ENCODE measurements at regions not wholly inside any gene's neighbourhood (a gene's known extent, or its start where the extent isn't known, plus 50 kb on each side); places are given as distances from the start of the nearest gene placed in this dataset.
"Not testable (repeated sequence)": the region's sequence is repeated elsewhere in the genome, so short reads cannot be mapped to it uniquely, and the experiment has no call there.

- DNase-seq: no peak
Observed at GRCh38 chr22:19643448-19644313, 70.6 kb upstream of the SEPTIN5 start.

- no peak for DNase-seq
Observed at GRCh38 chr22:19644314-19645223, 69.7 kb upstream of the SEPTIN5 start.

- DNase-seq: no peak
Observed at GRCh38 chr22:19645391-19645790, 68.9 kb upstream of the SEPTIN5 start.

- DNase-seq: no peak
Observed at GRCh38 chr22:19645905-19646304, 68.4 kb upstream of the SEPTIN5 start.

GRCh38 chr22:19646383-19646782, 67.9 kb upstream of the SEPTIN5 start:
- DNase-seq: no peak

GRCh38 chr22:19648419-19648929, 65.8 kb upstream of the SEPTIN5 start:
- DNase-seq: no peak

GRCh38 chr22:19652316-19652715, 62.0 kb upstream of the SEPTIN5 start:
- DNase-seq: no peak

- DNase-seq: no peak
Observed at GRCh38 chr22:19654338-19654987, 59.8 kb upstream of the SEPTIN5 start.

- DNase-seq: no peak
Observed at GRCh38 chr22:19655399-19655798, 58.9 kb upstream of the SEPTIN5 start.

- DNase-seq: no peak
Observed at GRCh38 chr22:19656541-19657251, 57.6 kb upstream of the SEPTIN5 start.

GRCh38 chr22:19657252-19658056, 56.8 kb upstream of the SEPTIN5 start:
- DNase-seq: no peak

GRCh38 chr22:19658057-19658966, 56.0 kb upstream of the SEPTIN5 start:
- no peak for DNase-seq

GRCh38 chr22:19658967-19659804, 55.1 kb upstream of the SEPTIN5 start:
- no peak for DNase-seq

GRCh38 chr22:19659805-19660345, 54.4 kb upstream of the SEPTIN5 start:
- no peak for DNase-seq

GRCh38 chr22:19660583-19660982, 53.7 kb upstream of the SEPTIN5 start:
- DNase-seq: not testable (repeated sequence)

- no peak for DNase-seq
Observed at GRCh38 chr22:19661156-19661555, 53.1 kb upstream of the SEPTIN5 start.

GRCh38 chr22:19662049-19662684, 52.1 kb upstream of the SEPTIN5 start:
- not testable (repeated sequence) for DNase-seq

- DNase-seq: no peak
Observed at GRCh38 chr22:19663286-19663815, 51.0 kb upstream of the SEPTIN5 start.

All from NCI-H1930 (cell line).